22Rv1 (cell line): ENCODE measurements at regions not wholly inside any gene's neighbourhood (a gene's known extent, or its start where the extent isn't known, plus 50 kb on each side); places are given as distances from the start of the nearest gene placed in this dataset.

Source experiments
- H3K27ac ChIP-seq: fragments of 450-650 bp; 2 replicates; pipeline ENCODE4 v1.5.1; 2017
- CTCF ChIP-seq: fragments of 450-650 bp; IDR thresholded peaks from 2 replicates; pipeline ENCODE4 v1.5.1; 2017; ENCODE audit warnings: mild to moderate bottlenecking
- ZFX ChIP-seq: fragments of 450-650 bp; IDR thresholded peaks from 2 replicates; pipeline ENCODE4 v1.6.1; 2017; ENCODE audit warnings: antibody characterized with exemption, borderline replicate concordance

- TF ChIP-seq ZFX (no peak), CTCF (no peak)
- H3K27ac ChIP-seq = no peak overlapping the region
Observed at GRCh38 chr2:18745431-18746272, 156.3 kb upstream of the NT5C1B start.

DNA sequence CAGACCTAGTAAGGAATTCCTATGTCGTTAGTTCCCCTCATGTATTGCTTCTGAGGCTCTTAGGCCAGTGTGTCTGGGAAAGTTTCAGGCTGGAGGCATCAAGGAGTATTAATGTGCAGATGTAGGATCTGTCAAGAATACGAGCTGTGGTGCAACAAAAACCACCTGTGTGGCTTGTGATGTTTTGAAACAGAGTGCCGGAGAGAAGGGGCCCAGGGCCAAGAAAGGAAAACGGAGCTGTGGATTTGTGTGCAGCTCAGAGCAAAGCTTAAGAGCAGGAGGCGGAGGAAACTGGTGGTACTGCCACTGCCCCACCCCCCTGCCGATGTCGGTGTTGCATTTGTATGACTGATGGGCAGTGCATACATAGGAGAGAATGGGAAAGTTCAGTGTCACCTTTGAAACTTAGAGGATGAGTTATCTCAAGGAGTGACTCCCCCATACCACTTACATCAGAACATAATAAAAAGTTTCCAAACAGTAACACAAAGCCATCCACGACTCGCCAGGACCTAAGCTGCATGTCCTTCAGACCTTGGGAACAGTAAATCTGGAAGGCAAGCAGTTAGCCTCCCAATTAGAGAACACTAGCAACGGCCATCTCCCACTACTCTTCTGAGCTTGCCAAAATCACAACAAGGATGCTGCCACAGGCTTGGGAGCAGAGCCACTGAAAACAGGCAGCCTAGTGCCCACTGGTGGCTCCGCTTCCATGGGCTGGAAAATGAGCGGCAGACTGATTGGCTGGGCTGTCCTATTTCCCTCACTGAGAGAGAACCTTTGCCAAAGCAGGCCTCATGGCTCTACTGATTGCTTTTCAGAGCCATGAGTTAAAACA is 152.7 kb upstream of the NT5C1B start:
- TF ChIP-seq CTCF = no peak
- H3K27ac ChIP-seq = no peak overlapping the region

DNA sequence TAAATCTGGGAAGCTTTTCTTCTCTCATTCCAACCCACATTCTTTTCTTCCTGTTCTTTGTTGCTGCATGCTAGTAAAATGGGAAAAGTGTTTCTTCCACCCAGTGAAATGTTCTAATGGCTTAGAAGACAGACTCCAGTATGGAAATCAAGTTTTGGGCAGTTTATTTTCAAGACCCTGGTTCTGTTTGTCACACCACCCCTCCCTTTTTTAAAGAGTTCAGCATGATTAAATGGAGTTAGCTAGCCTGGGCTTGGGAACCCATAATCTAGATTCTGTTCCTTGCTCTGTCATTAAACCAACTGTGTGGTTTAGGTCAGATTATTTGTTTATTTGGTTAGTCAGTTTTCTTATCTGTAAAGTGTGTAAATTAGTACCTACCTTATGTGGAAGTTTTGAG is 151.8 kb upstream of the NT5C1B start:
- TF ChIP-seq ZFX (no peak), CTCF (no peak)
- H3K27ac ChIP-seq = no peak overlapping the region

GRCh38 chr2:18740474-18740881 is 151.1 kb upstream of the NT5C1B start:
- no peak overlapping the region for H3K27ac ChIP-seq
- TF ChIP-seq CTCF (no peak), ZFX (no peak)

- no peak overlapping the region for H3K27ac ChIP-seq
Observed at GRCh38 chr2:18731666-18732065, 142.3 kb upstream of the NT5C1B start.

DNA sequence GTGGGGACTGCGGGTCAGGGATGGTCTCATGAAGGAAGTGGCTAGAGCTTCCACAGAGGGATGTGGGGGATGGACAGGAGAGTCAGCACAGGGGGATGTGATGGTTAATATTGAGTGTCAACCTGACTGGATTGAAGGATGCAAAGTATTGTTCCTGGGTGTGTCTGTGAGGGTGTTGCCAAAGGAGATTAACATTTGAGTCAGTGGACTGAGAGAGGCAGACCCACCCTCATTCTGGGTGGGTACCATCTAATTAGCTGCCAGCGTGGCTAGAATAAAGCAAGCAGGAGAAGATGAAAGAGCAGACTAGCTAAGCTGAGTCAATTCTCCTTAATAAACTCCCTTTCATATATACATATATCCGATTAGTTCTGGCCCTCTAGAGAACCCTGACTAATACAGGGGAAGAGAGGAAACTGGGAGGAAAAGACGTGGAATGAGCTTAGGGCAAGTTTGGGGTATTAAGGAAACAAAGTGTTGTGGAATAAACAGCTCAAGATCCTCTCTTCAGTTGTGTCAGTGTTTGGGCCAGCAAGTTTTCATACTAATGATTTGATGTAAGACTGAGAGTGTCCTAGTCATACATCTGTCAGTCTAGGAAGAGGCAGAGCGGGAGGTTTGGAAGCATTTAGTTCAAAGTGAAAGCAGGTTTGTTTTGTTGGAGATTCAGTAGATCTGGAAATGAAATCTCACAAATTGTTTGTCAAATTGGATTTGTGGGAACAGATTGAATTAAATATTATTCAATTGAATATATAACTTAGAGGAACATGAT is 135.2 kb upstream of the NT5C1B start:
- TF ChIP-seq CTCF (no peak), ZFX (no peak)
- no peak overlapping the region for H3K27ac ChIP-seq

More at GRCh38 chr2:18731666-18732065, 142.3 kb upstream of the NT5C1B start:
- TF ChIP-seq CTCF (no peak), ZFX (no peak)
